ENCODE measurements at regions not wholly inside any gene's neighbourhood (a gene's known extent, or its start where the extent isn't known, plus 50 kb on each side); places are given as distances from the start of the nearest gene placed in this dataset.

- intact Hi-C loops (cut with micrococcal nuclease) = no loop called here
- DNase-seq (ENCODE audit: unreplicated experiment) = no peak
- no peaks in the 10 kb centered on the region for H3K36me3 Mint-ChIP-seq (ENCODE audit: insufficient read depth, unreplicated experiment)
- no peaks in the 10 kb centered on the region for H3K4me1 Mint-ChIP-seq (ENCODE audit: insufficient read depth, unreplicated experiment)
- TF ChIP-seq, protein P1, sequence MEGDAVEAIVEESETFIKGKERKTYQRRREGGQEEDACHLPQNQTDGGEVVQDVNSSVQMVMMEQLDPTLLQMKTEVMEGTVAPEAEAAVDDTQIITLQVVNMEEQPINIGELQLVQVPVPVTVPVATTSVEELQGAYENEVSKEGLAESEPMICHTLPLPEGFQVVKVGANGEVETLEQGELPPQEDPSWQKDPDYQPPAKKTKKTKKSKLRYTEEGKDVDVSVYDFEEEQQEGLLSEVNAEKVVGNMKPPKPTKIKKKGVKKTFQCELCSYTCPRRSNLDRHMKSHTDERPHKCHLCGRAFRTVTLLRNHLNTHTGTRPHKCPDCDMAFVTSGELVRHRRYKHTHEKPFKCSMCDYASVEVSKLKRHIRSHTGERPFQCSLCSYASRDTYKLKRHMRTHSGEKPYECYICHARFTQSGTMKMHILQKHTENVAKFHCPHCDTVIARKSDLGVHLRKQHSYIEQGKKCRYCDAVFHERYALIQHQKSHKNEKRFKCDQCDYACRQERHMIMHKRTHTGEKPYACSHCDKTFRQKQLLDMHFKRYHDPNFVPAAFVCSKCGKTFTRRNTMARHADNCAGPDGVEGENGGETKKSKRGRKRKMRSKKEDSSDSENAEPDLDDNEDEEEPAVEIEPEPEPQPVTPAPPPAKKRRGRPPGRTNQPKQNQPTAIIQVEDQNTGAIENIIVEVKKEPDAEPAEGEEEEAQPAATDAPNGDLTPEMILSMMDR (IDR thresholded peaks at IDR 0.05; ENCODE audit: unreplicated experiment) = no peak
- no peak overlapping the region for H3K4me3 Mint-ChIP-seq (ENCODE audit: unreplicated experiment)
- BruUV-seq (replicated peaks) = no TSS peak
- no peaks in the 10 kb centered on the region for H3K9me3 Mint-ChIP-seq (ENCODE audit: unreplicated experiment)
- ChIA-PET POLR2A (no interaction called here), CTCF (no interaction called here)
- H3K27ac Mint-ChIP-seq (ENCODE audit: low read depth, unreplicated experiment) = no peak overlapping the region
- no peaks in the 10 kb centered on the region for H3K27me3 Mint-ChIP-seq (ENCODE audit: insufficient read depth, unreplicated experiment)
Observed at GRCh38 chr10:78264361-78264760, 230.7 kb downstream of the RPS24 start.

GRCh38 chr10:78266741-78267469 lies 233.2 kb downstream of the RPS24 start:
- Mint-ChIP-seq H3K9me3 (ENCODE audit: unreplicated experiment) (no peaks in the 10 kb centered on the region), H3K27ac (ENCODE audit: low read depth, unreplicated experiment) (no peak overlapping the region), H3K36me3 (ENCODE audit: insufficient read depth, unreplicated experiment) (no peaks in the 10 kb centered on the region), H3K4me3 (ENCODE audit: unreplicated experiment) (no peak overlapping the region), H3K27me3 (ENCODE audit: insufficient read depth, unreplicated experiment) (peaks cover 12% of the 10 kb centered on the region), H3K4me1 (ENCODE audit: insufficient read depth, unreplicated experiment) (no peaks in the 10 kb centered on the region)
- TF ChIP-seq, protein P1 (IDR thresholded peaks at IDR 0.05; ENCODE audit: unreplicated experiment) = no peak
- no TSS peak for BruUV-seq (replicated peaks)
- no peak for DNase-seq (ENCODE audit: unreplicated experiment)
- intact Hi-C loops (cut with micrococcal nuclease) = no loop called here
- ChIA-PET CTCF (no interaction called here), POLR2A (interaction anchor here (0.7 kb wide), 1 partner anchor 28 kb away, joined by 4 read pairs; no protein-coding TSS in a partner anchor)

- intact Hi-C loops (cut with micrococcal nuclease) = no loop called here
- ChIA-PET POLR2A (interaction anchor here (0.7 kb wide), 1 partner anchor 28 kb away, joined by 4 read pairs; no protein-coding TSS in a partner anchor), CTCF (no interaction called here)
- TF ChIP-seq, protein P1 (IDR thresholded peaks at IDR 0.05; ENCODE audit: unreplicated experiment) = no peak
- H3K36me3 Mint-ChIP-seq (ENCODE audit: insufficient read depth, unreplicated experiment) = no peaks in the 10 kb centered on the region
- H3K4me3 Mint-ChIP-seq (ENCODE audit: unreplicated experiment) = no peak overlapping the region
- BruUV-seq (replicated peaks) = no TSS peak
- H3K9me3 Mint-ChIP-seq (ENCODE audit: unreplicated experiment) = no peaks in the 10 kb centered on the region
- H3K27ac Mint-ChIP-seq (ENCODE audit: low read depth, unreplicated experiment) = no peak overlapping the region
- no peaks in the 10 kb centered on the region for H3K4me1 Mint-ChIP-seq (ENCODE audit: insufficient read depth, unreplicated experiment)
- no peak for DNase-seq (ENCODE audit: unreplicated experiment)
- H3K27me3 Mint-ChIP-seq (ENCODE audit: insufficient read depth, unreplicated experiment) = peaks cover 16% of the 10 kb centered on the region
Observed at GRCh38 chr10:78267598-78267997, 233.9 kb downstream of the RPS24 start.

GRCh38 chr10:78269060-78269459 lies 235.4 kb downstream of the RPS24 start:
- no peak for DNase-seq (ENCODE audit: unreplicated experiment)
- H3K4me1 Mint-ChIP-seq (ENCODE audit: insufficient read depth, unreplicated experiment) = no peaks in the 10 kb centered on the region
- H3K36me3 Mint-ChIP-seq (ENCODE audit: insufficient read depth, unreplicated experiment) = no peaks in the 10 kb centered on the region
- no TSS peak for BruUV-seq (replicated peaks)
- no peak overlapping the region for H3K27ac Mint-ChIP-seq (ENCODE audit: low read depth, unreplicated experiment)
- CTCF ChIA-PET = interaction anchor here (0.6 kb wide), 1 partner anchor 221 kb away, joined by 3 read pairs; no protein-coding TSS in a partner anchor
- H3K4me3 Mint-ChIP-seq (ENCODE audit: unreplicated experiment) = no peak overlapping the region
- intact Hi-C loops (cut with micrococcal nuclease) = no loop called here
- TF ChIP-seq, protein P1 (IDR thresholded peaks at IDR 0.05; ENCODE audit: unreplicated experiment) = no peak
- H3K27me3 Mint-ChIP-seq (ENCODE audit: insufficient read depth, unreplicated experiment) = peaks cover 30% of the 10 kb centered on the region
- POLR2A ChIA-PET = interaction anchor here (0.6 kb wide), 1 partner anchor 45 kb away, joined by 3 read pairs; no protein-coding TSS in a partner anchor
- no peaks in the 10 kb centered on the region for H3K9me3 Mint-ChIP-seq (ENCODE audit: unreplicated experiment)

Data from MCF 10A (cell line).